GM23338 (cell line): ENCODE measurements at regions not wholly inside any gene's neighbourhood (a gene's known extent, or its start where the extent isn't known, plus 50 kb on each side); places are given as distances from the start of the nearest gene placed in this dataset.

ENCODE experiments used
- CREB1 ChIP-seq: fragments of 250-450 bp; sonication (Bioruptor Pico); IDR thresholded peaks from 2 replicates; pipeline ENCODE4 v1.5.0; 2020; ENCODE audit warnings: low read depth, mild to moderate bottlenecking, moderate library complexity
- CTCF ChIP-seq, 2 experiments: fragments of 200-600 bp in 1 of 2; sonication (generic) in 1 of 2; conservative IDR thresholded peaks; 2 replicates each; pipeline versions ENCODE4 v1.5.1 to v1.6.1; 2016 to 2017; ENCODE audit warnings: antibody characterized with exemption in 2 of 2, low read depth in 2 of 2, mild to moderate bottlenecking in 2 of 2, moderate library complexity in 1 of 2
- ETS1 ChIP-seq: IDR thresholded peaks from 2 replicates; pipeline ENCODE4 v1.6.1; 2016; ENCODE audit warnings: antibody characterized with exemption
- EZH2 ChIP-seq: fragments of 200-600 bp; sonication (generic); IDR thresholded peaks from one replicate; pipeline ENCODE4 v1.8.0; 2017; ENCODE audit warnings: antibody characterized with exemption, mild to moderate bottlenecking, low read depth; ENCODE audit not compliant: unreplicated experiment
- EZH2phosphoT487 ChIP-seq: fragments of 200-600 bp; sonication (generic); IDR thresholded peaks from one replicate; pipeline ENCODE4 v1.8.1; 2018; ENCODE audit warnings: antibody characterized with exemption; ENCODE audit not compliant: unreplicated experiment
- JUNB ChIP-seq: IDR thresholded peaks from one replicate; pipeline ENCODE4 v1.6.1; 2016; ENCODE audit warnings: antibody characterized with exemption; ENCODE audit not compliant: unreplicated experiment
- NANOG ChIP-seq: IDR thresholded peaks from 2 replicates; pipeline ENCODE4 v1.6.1; 2016; ENCODE audit warnings: antibody characterized with exemption, borderline replicate concordance
- POLR2AphosphoS5 ChIP-seq: IDR thresholded peaks from 2 replicates; pipeline ENCODE4 v1.6.1; 2016; ENCODE audit warnings: antibody characterized with exemption, low read depth
- REST ChIP-seq: IDR thresholded peaks from one replicate; pipeline ENCODE4 v1.6.1; 2018; ENCODE audit warnings: antibody characterized with exemption; ENCODE audit not compliant: unreplicated experiment
- STAT1 ChIP-seq: IDR thresholded peaks from one replicate; pipeline ENCODE4 v1.6.1; 2016; ENCODE audit warnings: antibody characterized with exemption; ENCODE audit not compliant: unreplicated experiment
- ZNF114 ChIP-seq: fragments of 250-450 bp; sonication (Bioruptor Pico); IDR thresholded peaks from 2 replicates; pipeline ENCODE4 v1.5.0; 2020; ENCODE audit warnings: mild to moderate bottlenecking, moderate library complexity
- ZNF331 ChIP-seq: fragments of 250-450 bp; sonication (Bioruptor Pico); IDR thresholded peaks from 2 replicates; pipeline ENCODE4 v1.5.0; 2020; ENCODE audit warnings: low read depth, mild to moderate bottlenecking, moderate library complexity
- TF ChIP-seq, protein P1 (sequence below): fragments of 250-450 bp; sonication (Bioruptor Pico); IDR thresholded peaks from 2 replicates; pipeline ENCODE4 v1.5.0; 2020; ENCODE audit warnings: mild to moderate bottlenecking, moderate library complexity

DNA sequence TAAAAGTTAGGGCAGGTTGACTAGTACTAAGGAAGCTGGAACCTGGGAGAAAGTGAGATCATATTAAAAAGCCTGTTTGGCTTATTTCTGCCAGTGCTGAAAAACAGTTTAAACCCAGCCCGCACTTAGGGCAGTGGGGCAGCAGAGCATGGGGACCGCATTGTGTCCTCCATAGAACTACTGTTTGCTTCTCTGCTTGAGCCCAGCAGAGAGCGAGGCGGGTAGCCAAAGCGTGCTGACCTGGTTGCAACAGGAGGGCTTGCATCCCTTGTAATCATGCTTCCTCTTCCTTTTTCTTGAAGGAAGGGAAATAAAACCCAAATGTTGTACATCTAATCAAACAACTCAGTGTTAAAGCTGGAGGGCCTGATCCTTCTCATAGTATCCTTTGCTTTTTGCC is 82.5 kb upstream of the HOXC13 start:
- TF ChIP-seq CTCF (conservative IDR thresholded peaks at IDR 0.05; ENCODE audit: low read depth in 2 of 2) (no peak), JUNB (no peak), EZH2 (no peak), POLR2AphosphoS5 (no peak), REST (no peak), ETS1 (no peak), EZH2phosphoT487 (no peak), STAT1 (no peak), CREB1 (CRISPR knock-in tag) (no peak), NANOG (no peak), ZNF331 (CRISPR knock-in tag) (no peak), ZNF114 (CRISPR knock-in tag) (no peak)
- TF ChIP-seq, protein P1, sequence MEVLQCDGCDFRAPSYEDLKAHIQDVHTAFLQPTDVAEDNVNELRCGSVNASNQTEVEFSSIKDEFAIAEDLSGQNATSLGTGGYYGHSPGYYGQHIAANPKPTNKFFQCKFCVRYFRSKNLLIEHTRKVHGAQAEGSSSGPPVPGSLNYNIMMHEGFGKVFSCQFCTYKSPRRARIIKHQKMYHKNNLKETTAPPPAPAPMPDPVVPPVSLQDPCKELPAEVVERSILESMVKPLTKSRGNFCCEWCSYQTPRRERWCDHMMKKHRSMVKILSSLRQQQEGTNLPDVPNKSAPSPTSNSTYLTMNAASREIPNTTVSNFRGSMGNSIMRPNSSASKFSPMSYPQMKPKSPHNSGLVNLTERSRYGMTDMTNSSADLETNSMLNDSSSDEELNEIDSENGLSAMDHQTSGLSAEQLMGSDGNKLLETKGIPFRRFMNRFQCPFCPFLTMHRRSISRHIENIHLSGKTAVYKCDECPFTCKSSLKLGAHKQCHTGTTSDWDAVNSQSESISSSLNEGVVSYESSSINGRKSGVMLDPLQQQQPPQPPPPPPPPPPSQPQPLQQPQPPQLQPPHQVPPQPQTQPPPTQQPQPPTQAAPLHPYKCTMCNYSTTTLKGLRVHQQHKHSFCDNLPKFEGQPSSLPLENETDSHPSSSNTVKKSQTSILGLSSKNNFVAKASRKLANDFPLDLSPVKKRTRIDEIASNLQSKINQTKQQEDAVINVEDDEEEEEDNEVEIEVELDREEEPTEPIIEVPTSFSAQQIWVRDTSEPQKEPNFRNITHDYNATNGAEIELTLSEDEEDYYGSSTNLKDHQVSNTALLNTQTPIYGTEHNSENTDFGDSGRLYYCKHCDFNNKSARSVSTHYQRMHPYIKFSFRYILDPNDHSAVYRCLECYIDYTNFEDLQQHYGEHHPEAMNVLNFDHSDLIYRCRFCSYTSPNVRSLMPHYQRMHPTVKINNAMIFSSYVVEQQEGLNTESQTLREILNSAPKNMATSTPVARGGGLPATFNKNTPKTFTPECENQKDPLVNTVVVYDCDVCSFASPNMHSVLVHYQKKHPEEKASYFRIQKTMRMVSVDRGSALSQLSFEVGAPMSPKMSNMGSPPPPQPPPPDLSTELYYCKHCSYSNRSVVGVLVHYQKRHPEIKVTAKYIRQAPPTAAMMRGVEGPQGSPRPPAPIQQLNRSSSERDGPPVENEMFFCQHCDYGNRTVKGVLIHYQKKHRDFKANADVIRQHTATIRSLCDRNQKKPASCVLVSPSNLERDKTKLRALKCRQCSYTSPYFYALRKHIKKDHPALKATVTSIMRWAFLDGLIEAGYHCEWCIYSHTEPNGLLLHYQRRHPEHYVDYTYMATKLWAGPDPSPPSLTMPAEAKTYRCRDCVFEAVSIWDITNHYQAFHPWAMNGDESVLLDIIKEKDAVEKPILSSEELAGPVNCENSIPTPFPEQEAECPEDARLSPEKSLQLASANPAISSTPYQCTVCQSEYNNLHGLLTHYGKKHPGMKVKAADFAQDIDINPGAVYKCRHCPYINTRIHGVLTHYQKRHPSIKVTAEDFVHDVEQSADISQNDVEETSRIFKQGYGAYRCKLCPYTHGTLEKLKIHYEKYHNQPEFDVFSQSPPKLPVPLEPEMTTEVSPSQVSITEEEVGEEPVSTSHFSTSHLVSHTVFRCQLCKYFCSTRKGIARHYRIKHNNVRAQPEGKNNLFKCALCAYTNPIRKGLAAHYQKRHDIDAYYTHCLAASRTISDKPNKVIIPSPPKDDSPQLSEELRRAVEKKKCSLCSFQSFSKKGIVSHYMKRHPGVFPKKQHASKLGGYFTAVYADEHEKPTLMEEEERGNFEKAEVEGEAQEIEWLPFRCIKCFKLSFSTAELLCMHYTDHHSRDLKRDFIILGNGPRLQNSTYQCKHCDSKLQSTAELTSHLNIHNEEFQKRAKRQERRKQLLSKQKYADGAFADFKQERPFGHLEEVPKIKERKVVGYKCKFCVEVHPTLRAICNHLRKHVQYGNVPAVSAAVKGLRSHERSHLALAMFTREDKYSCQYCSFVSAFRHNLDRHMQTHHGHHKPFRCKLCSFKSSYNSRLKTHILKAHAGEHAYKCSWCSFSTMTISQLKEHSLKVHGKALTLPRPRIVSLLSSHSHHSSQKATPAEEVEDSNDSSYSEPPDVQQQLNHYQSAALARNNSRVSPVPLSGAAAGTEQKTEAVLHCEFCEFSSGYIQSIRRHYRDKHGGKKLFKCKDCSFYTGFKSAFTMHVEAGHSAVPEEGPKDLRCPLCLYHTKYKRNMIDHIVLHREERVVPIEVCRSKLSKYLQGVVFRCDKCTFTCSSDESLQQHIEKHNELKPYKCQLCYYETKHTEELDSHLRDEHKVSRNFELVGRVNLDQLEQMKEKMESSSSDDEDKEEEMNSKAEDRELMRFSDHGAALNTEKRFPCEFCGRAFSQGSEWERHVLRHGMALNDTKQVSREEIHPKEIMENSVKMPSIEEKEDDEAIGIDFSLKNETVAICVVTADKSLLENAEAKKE (CRISPR knock-in tag): no peak
